ENCODE measurements at regions not wholly inside any gene's neighbourhood (a gene's known extent, or its start where the extent isn't known, plus 50 kb on each side); places are given as distances from the start of the nearest gene placed in this dataset.

GRCh38 chr3:68142441-68142840 lies 488.0 kb upstream of the SUCLG2 start:
- TF ChIP-seq CTCF (IDR thresholded peaks at IDR 0.05): no peak
- no peak for TF ChIP-seq POLR2A (IDR thresholded peaks at IDR 0.05)
